ENCODE measurements at regions not wholly inside any gene's neighbourhood (a gene's known extent, or its start where the extent isn't known, plus 50 kb on each side); places are given as distances from the start of the nearest gene placed in this dataset.

GRCh38 chr2:177038787-177039484 is 173.7 kb upstream of the HNRNPA3 start:
- TF ChIP-seq TCF7L2 (IDR thresholded peaks at IDR 0.05; ENCODE audit: borderline replicate concordance, low read depth, low read length): peak; percentile 78
- no peak for TF ChIP-seq CTCF (tag by site-specific recombination; IDR thresholded peaks at IDR 0.05)
- TF ChIP-seq ZSCAN18 (tag by site-specific recombination; IDR thresholded peaks at IDR 0.05): no peak
- TF ChIP-seq ZNF121 (tag by site-specific recombination; IDR thresholded peaks at IDR 0.05): no peak
- TF ChIP-seq GFI1B (tag by site-specific recombination; IDR thresholded peaks at IDR 0.05): peak; percentile 54; the same call in 1 of the 2 replicates
- TF ChIP-seq MZF1 (tag by site-specific recombination; IDR thresholded peaks at IDR 0.05; ENCODE audit: borderline replicate concordance): peak; percentile 71
- TF ChIP-seq ZNF701 (tag by site-specific recombination; IDR thresholded peaks at IDR 0.05): no peak
- no peak for TF ChIP-seq ZNF362 (tag by site-specific recombination; IDR thresholded peaks at IDR 0.05)
- no peak for TF ChIP-seq PBX3 (CRISPR knock-in tag; IDR thresholded peaks at IDR 0.05)
